ENCODE measurements at regions not wholly inside any gene's neighbourhood (a gene's known extent, or its start where the extent isn't known, plus 50 kb on each side); places are given as distances from the start of the nearest gene placed in this dataset.
A peak's percentile ranks its signal among the peaks of the same experiment; 100 is the strongest.

DNA sequence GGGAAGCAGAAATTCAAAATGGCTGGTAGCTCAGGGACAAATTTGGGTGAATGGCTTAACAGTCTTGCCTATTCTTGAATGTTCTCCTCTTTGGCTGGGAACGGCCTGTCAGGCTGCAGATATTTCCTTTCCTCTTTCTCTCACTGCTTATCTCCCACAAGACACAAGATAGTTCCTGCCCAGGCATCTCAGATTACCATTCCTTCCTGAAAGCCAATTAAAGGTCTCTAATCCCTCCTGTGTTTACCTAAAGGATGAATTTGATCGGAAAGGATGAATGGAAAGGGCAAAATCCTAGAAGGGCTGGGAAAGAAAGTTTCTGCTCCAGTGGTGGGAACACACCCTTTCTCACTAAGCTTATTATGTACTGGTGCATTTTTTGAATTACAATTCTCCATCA, 95.9 kb upstream of the JAG1 start:
- DNase-seq (ENCODE audit: low read depth), result no peak
- TF ChIP-seq CTCF (IDR thresholded peaks at IDR 0.05; ENCODE audit: insufficient read depth, low read length), result no peak
- H3K4me3 ChIP-seq (ENCODE audit: low read depth, low read length), result no peak overlapping the region

DNA sequence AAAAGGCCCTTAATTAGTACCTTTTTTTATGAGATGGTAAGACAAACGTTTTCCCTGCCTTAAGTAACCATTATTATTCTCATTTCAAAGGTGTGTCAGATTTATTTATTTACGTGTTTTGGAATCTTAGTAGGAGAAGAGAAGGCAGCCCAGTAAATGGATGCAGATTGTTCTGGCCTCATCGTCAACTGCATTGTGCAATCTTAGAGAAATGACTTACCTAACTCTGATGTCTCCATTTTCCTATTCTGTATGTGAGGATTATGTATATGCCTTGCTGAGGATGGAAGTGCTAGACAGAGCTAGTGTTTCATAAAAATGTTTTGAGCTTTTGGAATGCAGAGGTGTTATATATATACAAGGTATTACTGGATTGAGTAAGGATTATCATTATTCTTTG, 97.0 kb upstream of the JAG1 start:
- no peak for DNase-seq (ENCODE audit: low read depth)
- no peak overlapping the region for H3K4me3 ChIP-seq (ENCODE audit: low read depth, low read length)
- TF ChIP-seq CTCF (IDR thresholded peaks at IDR 0.05; ENCODE audit: insufficient read depth, low read length), result no peak

DNA sequence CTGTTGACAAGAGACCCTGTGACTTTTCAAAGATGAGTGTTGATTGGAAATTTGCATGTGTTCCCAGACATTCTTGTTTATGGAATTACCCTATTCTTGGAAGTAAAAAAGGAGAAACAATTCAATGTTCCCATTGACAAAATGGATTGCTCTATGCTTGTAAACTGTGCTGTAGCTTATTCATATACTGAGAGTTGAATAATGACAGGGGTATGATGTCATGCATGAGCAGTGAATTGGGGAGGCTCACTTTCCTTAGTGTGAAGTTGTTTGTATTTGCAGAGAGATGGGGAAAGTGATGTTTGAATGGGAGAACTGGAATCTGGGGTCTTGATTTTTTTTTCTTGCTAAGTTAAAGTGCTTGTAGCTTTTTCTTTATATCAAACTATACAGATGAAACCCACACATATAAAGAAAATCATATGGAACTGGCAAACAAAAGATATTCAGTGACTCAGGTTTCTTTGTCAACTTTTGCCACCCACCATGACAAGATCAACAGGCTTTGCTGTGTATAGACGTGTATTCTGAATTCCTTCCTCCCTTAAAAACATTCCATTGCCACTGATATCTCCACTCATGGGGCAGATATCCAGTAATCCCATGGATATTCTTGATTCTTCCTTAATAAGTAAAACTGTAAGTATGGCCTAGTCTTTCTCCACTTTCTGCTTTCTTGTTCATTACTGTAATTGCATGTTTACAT, 97.8 kb upstream of the JAG1 start:
- peak; percentile 67 for DNase-seq (ENCODE audit: low read depth)
- no peak overlapping the region for H3K4me3 ChIP-seq (ENCODE audit: low read depth, low read length)
- no peak for TF ChIP-seq CTCF (IDR thresholded peaks at IDR 0.05; ENCODE audit: insufficient read depth, low read length)

DNA sequence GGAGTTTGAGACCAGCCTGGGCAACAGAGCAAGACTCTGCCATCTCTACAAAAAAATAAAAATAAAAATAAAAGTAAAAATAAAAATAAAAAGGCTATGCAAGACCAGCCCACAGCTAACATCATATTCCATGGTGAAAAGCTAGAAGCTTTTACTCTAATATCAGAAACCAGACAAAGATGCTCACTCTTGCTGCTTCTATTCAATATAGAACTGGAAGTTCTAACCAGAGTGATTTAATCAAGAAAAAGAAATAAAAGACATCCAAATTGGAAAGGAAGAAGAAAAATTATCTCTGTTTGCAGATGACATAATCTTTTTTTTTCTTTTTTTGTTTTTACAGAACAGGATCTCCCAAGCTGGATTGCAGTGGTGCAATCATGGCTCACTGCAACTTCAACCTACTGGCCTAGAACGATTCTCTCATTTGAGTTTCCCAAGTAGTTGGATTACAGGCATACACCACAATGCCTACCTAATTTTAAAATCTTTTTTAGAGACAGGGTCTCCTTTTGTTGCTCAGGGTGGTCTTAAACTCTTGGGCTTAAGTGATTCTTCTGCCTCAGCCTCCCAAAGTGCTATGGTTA, 100.7 kb upstream of the JAG1 start:
- DNase-seq (ENCODE audit: low read depth), result no peak
- no peak for TF ChIP-seq CTCF (IDR thresholded peaks at IDR 0.05; ENCODE audit: insufficient read depth, low read length)
- no peak overlapping the region for H3K4me3 ChIP-seq (ENCODE audit: low read depth, low read length)

DNA sequence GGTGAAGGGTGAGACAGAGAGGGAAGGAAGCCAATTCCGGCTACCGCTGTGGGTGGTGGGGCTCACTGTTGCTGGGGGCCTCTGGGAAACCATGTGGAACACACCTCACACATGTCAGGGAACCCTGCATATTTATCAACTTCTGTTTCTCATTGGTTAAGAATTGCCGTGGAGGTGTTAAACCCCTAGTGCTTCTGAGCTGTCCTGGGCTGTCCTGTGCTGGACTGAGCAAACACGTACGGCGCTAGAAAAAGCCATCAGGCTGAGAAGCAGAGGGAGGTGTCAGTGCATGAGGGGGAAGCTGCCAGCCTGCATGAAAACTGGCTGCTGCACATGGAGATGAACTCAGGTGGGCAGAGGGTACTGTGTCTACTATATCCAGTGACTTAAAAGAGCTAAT, 103.9 kb upstream of the JAG1 start:
- no peak overlapping the region for H3K4me3 ChIP-seq (ENCODE audit: low read depth, low read length)
- no peak for TF ChIP-seq CTCF (IDR thresholded peaks at IDR 0.05; ENCODE audit: insufficient read depth, low read length)
- no peak for DNase-seq (ENCODE audit: low read depth)

DNA sequence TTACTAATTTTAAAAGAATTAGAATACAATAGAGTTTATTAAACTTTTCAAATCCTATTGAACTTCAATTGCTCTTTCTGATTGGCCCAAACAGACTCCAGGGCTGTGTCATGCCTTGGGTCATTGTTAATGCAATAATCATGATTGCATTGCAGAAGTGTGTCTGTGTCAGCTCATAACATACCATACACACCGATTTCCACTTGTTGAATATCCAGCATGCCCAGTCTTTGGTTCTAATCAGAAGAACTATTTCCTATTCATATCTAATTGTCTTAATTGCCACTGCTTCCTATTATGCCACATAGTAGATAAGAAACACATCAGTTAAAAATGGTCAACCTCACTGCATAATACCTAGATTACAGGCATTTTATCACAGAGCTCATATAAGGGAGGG, 106.1 kb upstream of the JAG1 start:
- H3K4me3 ChIP-seq (ENCODE audit: low read depth, low read length), result no peak overlapping the region
- no peak for TF ChIP-seq CTCF (IDR thresholded peaks at IDR 0.05; ENCODE audit: insufficient read depth, low read length)
- no peak for DNase-seq (ENCODE audit: low read depth)

DNA sequence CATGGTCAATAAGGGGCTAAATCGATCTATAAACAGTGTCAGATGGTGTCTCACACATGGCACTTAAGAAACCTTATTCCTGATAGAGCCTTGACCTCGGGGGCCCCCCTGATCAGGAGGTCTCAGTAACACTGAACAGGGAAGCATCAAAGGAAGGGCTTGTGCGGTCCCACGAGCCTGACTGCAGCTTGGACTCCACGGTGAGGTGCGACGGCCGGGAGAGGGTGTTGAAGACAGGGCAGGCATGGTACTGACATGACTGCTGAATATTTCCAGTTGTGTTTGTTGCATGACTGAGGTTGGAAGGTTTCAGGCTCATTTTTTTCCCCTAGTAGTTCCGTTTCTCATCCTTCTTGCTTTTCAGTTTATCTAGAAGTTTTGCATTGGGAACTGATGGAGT, 107.1 kb upstream of the JAG1 start:
- H3K4me3 ChIP-seq (ENCODE audit: low read depth, low read length), result no peak overlapping the region

More for the DNA sequence above, 107.1 kb upstream of the JAG1 start:
- DNase-seq (ENCODE audit: low read depth), result no peak
- no peak for TF ChIP-seq CTCF (IDR thresholded peaks at IDR 0.05; ENCODE audit: insufficient read depth, low read length)

Measured in fibroblast of the aortic adventitia (primary cell).